ENCODE measurements at regions not wholly inside any gene's neighbourhood (a gene's known extent, or its start where the extent isn't known, plus 50 kb on each side); places are given as distances from the start of the nearest gene placed in this dataset.

GRCh38 chr18:29057703-29058102 lies 880.8 kb upstream of the CDH2 start (continued):
- TF ChIP-seq, protein P1, sequence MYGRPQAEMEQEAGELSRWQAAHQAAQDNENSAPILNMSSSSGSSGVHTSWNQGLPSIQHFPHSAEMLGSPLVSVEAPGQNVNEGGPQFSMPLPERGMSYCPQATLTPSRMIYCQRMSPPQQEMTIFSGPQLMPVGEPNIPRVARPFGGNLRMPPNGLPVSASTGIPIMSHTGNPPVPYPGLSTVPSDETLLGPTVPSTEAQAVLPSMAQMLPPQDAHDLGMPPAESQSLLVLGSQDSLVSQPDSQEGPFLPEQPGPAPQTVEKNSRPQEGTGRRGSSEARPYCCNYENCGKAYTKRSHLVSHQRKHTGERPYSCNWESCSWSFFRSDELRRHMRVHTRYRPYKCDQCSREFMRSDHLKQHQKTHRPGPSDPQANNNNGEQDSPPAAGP (tag by site-specific recombination; IDR thresholded peaks at IDR 0.05), result no peak
- TF ChIP-seq SALL2 (tag by site-specific recombination; IDR thresholded peaks at IDR 0.05; ENCODE audit: borderline replicate concordance) (no peak), ZNF701 (tag by site-specific recombination; IDR thresholded peaks at IDR 0.05) (no peak), ZBTB49 (tag by site-specific recombination; IDR thresholded peaks at IDR 0.05; ENCODE audit: low read depth) (no peak), ZNF221 (tag by site-specific recombination; IDR thresholded peaks at IDR 0.05; ENCODE audit: borderline replicate concordance) (no peak), ZNF560 (tag by site-specific recombination; IDR thresholded peaks at IDR 0.05; ENCODE audit: borderline replicate concordance) (no peak), ZNF529 (tag by site-specific recombination; IDR thresholded peaks at IDR 0.05; ENCODE audit: insufficient replicate concordance) (no peak), ZNF624 (tag by site-specific recombination; IDR thresholded peaks at IDR 0.05) (no peak), ZNF707 (tag by site-specific recombination; IDR thresholded peaks at IDR 0.05) (no peak), OVOL3 (tag by site-specific recombination; IDR thresholded peaks at IDR 0.05) (no peak), SCRT1 (tag by site-specific recombination; IDR thresholded peaks at IDR 0.05; ENCODE audit: borderline replicate concordance) (no peak)
- TF ChIP-seq, protein P2, sequence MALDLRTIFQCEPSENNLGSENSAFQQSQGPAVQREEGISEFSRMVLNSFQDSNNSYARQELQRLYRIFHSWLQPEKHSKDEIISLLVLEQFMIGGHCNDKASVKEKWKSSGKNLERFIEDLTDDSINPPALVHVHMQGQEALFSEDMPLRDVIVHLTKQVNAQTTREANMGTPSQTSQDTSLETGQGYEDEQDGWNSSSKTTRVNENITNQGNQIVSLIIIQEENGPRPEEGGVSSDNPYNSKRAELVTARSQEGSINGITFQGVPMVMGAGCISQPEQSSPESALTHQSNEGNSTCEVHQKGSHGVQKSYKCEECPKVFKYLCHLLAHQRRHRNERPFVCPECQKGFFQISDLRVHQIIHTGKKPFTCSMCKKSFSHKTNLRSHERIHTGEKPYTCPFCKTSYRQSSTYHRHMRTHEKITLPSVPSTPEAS (tag by site-specific recombination; IDR thresholded peaks at IDR 0.05), result no peak

GRCh38 chr18:29056800-29057199 lies 879.9 kb upstream of the CDH2 start:
- CTCF ChIA-PET, result no interaction called here
- Histone ChIP-seq H3K36me3 (ENCODE audit: control insufficient read depth in 2 of 2, insufficient read depth in 1 of 2, low read length in 2 of 2) (no peaks in the 10 kb centered on the region), H3K4me3 (ENCODE audit: low read depth, low read length) (no peak overlapping the region), H3K27ac (ENCODE audit: extremely low read depth, low read depth, low read length) (no peak overlapping the region), H3K9me3 (ENCODE audit: control insufficient read depth, insufficient read depth, low read depth, low read length) (no peaks in the 10 kb centered on the region), H3K4me1 (ENCODE audit: control insufficient read depth, insufficient read depth, low read length) (no peaks in the 10 kb centered on the region)
- no peak for TF ChIP-seq ZNF660 (tag by site-specific recombination; IDR thresholded peaks at IDR 0.05)
- no peak for TF ChIP-seq GLIS2 (tag by site-specific recombination; IDR thresholded peaks at IDR 0.05)
- no peak for TF ChIP-seq ZNF391 (tag by site-specific recombination; IDR thresholded peaks at IDR 0.05; ENCODE audit: borderline replicate concordance, low read depth)
- no peak for TF ChIP-seq ZBTB20 (tag by site-specific recombination; IDR thresholded peaks at IDR 0.05)
- TF ChIP-seq ZNF10 (tag by site-specific recombination; IDR thresholded peaks at IDR 0.05), result no peak
- TF ChIP-seq ZNF792 (tag by site-specific recombination; IDR thresholded peaks at IDR 0.05), result no peak
- TF ChIP-seq, protein P3, sequence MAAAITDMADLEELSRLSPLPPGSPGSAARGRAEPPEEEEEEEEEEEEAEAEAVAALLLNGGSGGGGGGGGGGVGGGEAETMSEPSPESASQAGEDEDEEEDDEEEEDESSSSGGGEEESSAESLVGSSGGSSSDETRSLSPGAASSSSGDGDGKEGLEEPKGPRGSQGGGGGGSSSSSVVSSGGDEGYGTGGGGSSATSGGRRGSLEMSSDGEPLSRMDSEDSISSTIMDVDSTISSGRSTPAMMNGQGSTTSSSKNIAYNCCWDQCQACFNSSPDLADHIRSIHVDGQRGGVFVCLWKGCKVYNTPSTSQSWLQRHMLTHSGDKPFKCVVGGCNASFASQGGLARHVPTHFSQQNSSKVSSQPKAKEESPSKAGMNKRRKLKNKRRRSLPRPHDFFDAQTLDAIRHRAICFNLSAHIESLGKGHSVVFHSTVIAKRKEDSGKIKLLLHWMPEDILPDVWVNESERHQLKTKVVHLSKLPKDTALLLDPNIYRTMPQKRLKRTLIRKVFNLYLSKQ (tag by site-specific recombination; IDR thresholded peaks at IDR 0.05; ENCODE audit: borderline replicate concordance), result no peak
- POLR2A ChIA-PET, result no interaction called here

GRCh38 chr18:29041976-29042375 lies 865.0 kb upstream of the CDH2 start:
- Histone ChIP-seq H3K9me3 (ENCODE audit: control insufficient read depth, insufficient read depth, low read depth, low read length) (no peaks in the 10 kb centered on the region), H3K4me1 (ENCODE audit: control insufficient read depth, insufficient read depth, low read length) (no peaks in the 10 kb centered on the region), H3K4me3 (ENCODE audit: low read depth, low read length) (no peak overlapping the region), H3K36me3 (ENCODE audit: control insufficient read depth in 2 of 2, insufficient read depth in 1 of 2, low read length in 2 of 2) (no peaks in the 10 kb centered on the region), H3K27ac (ENCODE audit: extremely low read depth, low read depth, low read length) (no peak overlapping the region)
- no peak for TF ChIP-seq ZNF596 (tag by site-specific recombination; IDR thresholded peaks at IDR 0.05)
- TF ChIP-seq MEIS1 (CRISPR knock-in tag; IDR thresholded peaks at IDR 0.05; ENCODE audit: borderline replicate concordance), result no peak
- CTCF ChIA-PET, result no interaction called here
- POLR2A ChIA-PET, result no interaction called here
